GM12865 (cell line): ENCODE measurements at regions not wholly inside any gene's neighbourhood (a gene's known extent, or its start where the extent isn't known, plus 50 kb on each side); places are given as distances from the start of the nearest gene placed in this dataset.

ENCODE experiments used
- DNase-seq: peaks from one replicate; pipeline ENCODE4 v3.0.0; 2010; ENCODE audit warnings: low read depth
- H3K4me3 ChIP-seq: 2 replicates; pipeline ENCODE4 v1.5.1; 2011; ENCODE audit warnings: mild to moderate bottlenecking, low read depth, low read length, control low read depth
- CTCF ChIP-seq: IDR thresholded peaks from 2 replicates; pipeline ENCODE4 v1.5.1; 2011; ENCODE audit warnings: low read length, control low read depth, low read depth, inconsistent platforms; ENCODE audit not compliant: insufficient read depth; ENCODE audit errors: missing control alignments

GRCh38 chr5:98258939-98259338 is 514.5 kb upstream of the RGMB start:
- H3K4me3 ChIP-seq = no peak overlapping the region
- TF ChIP-seq CTCF = no peak
- no peak for DNase-seq

- DNase-seq = no peak
- TF ChIP-seq CTCF = no peak
- no peak overlapping the region for H3K4me3 ChIP-seq
Measured at GRCh38 chr5:98259595-98259994, 513.9 kb upstream of the RGMB start.

GRCh38 chr5:98263084-98263483 is 510.4 kb upstream of the RGMB start:
- TF ChIP-seq CTCF = no peak
- no peak for DNase-seq
- no peak overlapping the region for H3K4me3 ChIP-seq

- TF ChIP-seq CTCF = no peak
- H3K4me3 ChIP-seq = no peak overlapping the region
- DNase-seq = no peak
Measured at GRCh38 chr5:98268162-98268860, 505.2 kb upstream of the RGMB start.

- TF ChIP-seq CTCF = no peak
- no peak overlapping the region for H3K4me3 ChIP-seq
- no peak for DNase-seq
Measured at GRCh38 chr5:98275980-98276379, 497.5 kb upstream of the RGMB start.

- no peak overlapping the region for H3K4me3 ChIP-seq
- no peak for TF ChIP-seq CTCF
- DNase-seq = no peak
Measured at GRCh38 chr5:98282521-98282920, 490.9 kb upstream of the RGMB start.

- peak; percentile 19 for DNase-seq
- no peak for TF ChIP-seq CTCF
- H3K4me3 ChIP-seq = no peak overlapping the region
Measured at GRCh38 chr5:98292496-98292895, 481.0 kb upstream of the RGMB start.
